ENCODE measurements at regions not wholly inside any gene's neighbourhood (a gene's known extent, or its start where the extent isn't known, plus 50 kb on each side); places are given as distances from the start of the nearest gene placed in this dataset.
"Not testable (repeated sequence)": the region's sequence is repeated elsewhere in the genome, so short reads cannot be mapped to it uniquely, and the experiment has no call there.

DNA sequence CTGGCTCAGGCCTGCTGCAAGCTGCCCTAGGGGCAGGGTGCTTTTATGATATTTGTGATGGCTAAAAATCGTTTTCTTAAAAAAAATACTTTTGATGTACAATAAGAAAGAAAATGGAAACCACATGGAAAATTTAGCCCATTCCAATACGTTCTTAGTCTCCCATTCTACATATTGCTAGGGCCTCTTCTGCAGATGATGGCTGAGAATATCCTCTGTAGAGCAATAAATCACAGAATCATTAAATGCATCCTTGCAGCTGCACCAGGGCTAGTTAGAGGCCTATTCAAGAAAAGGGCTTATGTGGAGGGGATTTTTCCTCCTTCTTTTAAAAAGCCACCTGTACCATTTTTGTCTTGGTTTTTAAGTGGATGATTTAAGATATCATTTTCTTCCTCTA lies 97.6 kb upstream of the C1GALT1C1 start:
- DNase-seq (ENCODE audit: low read depth, low spot score): no peak
- H3K4me3 ChIP-seq (ENCODE audit: low read length): no peak overlapping the region

DNA sequence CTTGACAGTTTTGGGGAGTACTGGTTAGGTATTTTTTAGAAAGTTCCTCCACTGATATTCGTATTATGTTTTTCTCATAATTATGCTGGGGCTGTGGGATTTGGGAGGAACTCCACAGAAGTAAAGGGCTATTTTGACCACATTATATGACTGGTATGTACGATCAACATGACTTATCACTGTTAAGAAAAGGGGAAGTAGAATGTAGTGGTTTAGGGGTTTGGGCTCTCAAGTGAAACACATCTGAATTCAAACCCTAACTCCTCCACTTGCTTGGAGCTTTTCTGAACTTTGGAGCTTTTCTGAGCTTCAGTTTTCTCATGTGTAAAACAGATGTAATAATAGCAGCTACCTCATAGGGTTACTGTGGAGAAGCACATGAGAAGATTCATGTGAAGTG lies 96.4 kb upstream of the C1GALT1C1 start:
- no peak for DNase-seq (ENCODE audit: low read depth, low spot score)
- no peak overlapping the region for H3K4me3 ChIP-seq (ENCODE audit: low read length)

DNA sequence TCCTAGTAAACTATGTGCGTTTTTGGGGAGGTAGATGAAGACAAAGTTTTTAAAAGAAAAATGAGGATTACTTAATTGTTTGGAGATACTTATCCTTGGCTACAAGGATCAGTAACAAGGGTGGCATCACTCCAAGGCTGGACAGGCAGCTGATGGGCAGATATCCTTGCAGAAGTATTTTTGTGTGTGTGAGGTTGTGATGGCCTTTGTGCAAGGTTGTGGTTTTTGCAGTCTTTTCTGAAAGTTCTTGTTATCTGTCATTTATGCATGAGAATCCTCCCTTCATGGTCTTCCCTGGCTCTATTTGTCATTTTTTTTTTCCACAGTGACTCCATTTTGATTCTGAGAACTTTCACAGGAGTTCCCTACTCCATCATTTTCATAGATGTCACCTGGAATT lies 96.0 kb upstream of the C1GALT1C1 start:
- no peak overlapping the region for H3K4me3 ChIP-seq (ENCODE audit: low read length)
- no peak for DNase-seq (ENCODE audit: low read depth, low spot score)

DNA sequence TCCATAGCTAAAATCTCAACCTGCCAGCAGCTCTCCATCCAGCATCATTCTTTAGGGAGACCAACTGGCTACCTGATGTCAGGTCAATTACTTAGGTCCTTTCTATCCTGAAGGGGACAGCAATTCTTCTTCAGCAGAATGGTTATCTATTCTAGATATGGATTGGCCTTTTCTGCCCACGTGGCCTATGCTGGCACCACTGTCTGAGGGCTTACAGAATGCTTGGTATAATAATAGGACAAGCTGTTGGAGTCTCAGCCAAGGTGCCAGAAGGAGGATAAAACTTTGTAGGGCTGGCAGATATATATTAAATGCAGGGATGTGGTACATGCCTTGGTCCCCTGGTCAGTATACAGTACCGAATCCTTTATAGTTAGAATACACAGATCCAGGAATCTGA lies 89.8 kb upstream of the C1GALT1C1 start:
- DNase-seq (ENCODE audit: low read depth, low spot score): no peak
- no peak overlapping the region for H3K4me3 ChIP-seq (ENCODE audit: low read length)

DNA sequence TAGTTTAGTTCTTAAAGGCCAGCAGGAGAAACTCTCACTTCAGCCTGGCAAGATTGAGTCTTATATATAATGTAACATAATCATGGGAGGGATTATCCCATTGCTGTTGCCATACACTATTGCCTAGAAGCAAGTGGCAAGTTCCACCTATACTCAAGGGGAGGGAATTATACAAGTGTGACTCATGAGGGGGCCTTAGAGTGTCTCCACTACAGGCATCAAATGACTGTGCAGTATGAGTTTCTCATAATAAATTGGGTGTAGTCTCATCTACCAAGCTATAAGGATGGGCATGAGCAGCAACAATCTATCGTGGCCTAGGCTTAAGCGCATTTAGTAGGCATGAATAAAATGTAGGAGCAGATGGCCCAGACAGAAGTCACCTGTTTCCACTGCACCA lies 89.1 kb upstream of the C1GALT1C1 start:
- DNase-seq (ENCODE audit: low read depth, low spot score): no peak
- H3K4me3 ChIP-seq (ENCODE audit: low read length): no peak overlapping the region

DNA sequence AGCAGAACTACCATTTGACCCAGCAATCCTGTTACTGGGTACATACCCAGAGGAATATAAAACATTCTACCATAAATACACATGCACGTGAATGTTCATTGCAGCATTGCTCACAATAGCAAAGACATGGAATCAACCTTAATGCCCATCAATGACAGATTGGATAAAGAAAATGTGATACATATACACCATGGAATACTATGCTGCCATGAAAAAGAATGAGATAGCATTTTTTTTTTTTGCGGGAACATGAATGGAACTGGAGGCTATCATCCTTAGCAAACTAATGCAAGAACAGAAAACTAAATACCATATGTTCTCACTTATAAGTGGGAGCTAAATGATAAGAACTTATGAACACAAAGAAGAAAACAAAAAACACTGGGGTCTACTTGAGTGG lies 72.5 kb upstream of the C1GALT1C1 start:
- H3K4me3 ChIP-seq (ENCODE audit: low read length); DNase-seq (ENCODE audit: low read depth, low spot score): not testable (repeated sequence)

DNA sequence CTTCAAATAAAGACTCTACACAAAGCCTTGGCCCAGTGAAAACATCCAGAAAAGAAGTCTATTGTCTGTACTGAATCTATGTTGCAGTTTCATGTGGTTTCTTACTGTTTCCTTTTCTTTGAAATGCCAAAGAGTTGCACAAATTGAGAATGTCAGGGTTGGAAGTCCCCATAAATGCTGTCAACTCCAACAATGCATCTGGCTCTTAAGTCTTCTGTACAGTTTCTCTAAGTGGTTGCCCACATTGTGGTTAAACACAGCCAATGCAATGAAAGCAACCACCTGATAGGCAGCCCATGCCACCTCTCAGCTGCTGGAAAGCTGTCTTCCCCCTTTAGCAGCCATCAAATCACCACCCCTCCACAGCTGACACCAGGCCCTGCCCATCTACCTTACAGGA lies 67.2 kb upstream of the C1GALT1C1 start:
- peak; percentile 88 for DNase-seq (ENCODE audit: low read depth, low spot score)
- no peak overlapping the region for H3K4me3 ChIP-seq (ENCODE audit: low read length)

DNA sequence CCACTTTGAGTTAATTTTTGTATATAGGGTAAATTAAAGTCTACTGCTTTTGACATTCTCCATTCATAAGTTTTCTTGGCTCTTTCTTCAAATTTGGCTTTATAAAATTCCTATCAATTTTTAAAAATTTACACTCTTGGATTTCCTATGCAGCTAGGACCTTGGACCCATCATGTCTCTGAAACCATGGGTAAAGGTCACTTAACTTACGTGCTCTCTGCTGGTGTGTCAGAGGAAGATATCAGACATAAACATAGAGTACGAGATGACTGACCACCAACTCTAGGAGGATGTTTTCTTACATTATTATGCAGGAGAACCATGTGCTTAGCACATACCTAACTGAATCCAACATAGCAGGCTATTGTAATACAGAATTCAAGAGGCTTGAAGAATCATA lies 62.5 kb upstream of the C1GALT1C1 start:
- H3K4me3 ChIP-seq (ENCODE audit: low read length): no peak overlapping the region
- DNase-seq (ENCODE audit: low read depth, low spot score): no peak

DNA sequence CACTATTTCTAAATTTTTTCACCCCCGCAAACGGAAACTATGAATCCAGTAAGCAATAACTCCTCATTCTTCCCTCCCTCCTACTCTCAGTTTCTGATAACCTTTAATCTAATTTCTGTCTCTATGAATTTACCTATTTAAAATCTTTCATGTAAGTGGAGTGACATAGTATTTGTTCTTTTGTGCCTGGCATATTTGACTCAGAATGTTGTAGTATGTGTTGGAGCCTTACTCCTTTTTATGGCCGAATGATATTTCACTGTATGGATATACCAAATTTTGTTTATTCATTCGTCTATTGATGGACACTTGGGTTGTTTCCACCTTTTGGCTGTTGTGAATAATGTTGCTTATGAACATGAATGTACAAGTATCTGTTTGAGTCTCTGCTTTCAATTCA lies 61.1 kb upstream of the C1GALT1C1 start:
- no peak for DNase-seq (ENCODE audit: low read depth, low spot score)
- H3K4me3 ChIP-seq (ENCODE audit: low read length): no peak overlapping the region

DNA sequence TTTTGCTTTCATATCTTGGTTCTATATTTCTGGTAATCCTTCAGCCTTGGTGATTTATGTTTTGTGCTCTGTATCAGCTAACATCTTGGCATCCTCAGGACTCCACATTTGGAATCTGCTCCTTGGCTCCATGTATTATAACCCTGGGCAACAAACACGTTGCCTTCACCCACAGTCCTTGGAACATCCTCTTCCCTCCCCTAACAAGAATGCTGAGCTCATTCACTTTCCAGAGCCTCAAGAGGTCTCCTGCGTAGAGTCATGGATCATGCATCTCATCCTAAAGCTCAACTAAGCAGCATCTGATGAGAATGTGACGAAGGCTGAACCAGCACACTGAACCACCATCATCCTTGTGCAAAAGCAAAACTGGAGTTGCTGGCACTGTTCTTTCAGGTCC lies 60.5 kb upstream of the C1GALT1C1 start:
- no peak for DNase-seq (ENCODE audit: low read depth, low spot score)
- no peak overlapping the region for H3K4me3 ChIP-seq (ENCODE audit: low read length)

DNA sequence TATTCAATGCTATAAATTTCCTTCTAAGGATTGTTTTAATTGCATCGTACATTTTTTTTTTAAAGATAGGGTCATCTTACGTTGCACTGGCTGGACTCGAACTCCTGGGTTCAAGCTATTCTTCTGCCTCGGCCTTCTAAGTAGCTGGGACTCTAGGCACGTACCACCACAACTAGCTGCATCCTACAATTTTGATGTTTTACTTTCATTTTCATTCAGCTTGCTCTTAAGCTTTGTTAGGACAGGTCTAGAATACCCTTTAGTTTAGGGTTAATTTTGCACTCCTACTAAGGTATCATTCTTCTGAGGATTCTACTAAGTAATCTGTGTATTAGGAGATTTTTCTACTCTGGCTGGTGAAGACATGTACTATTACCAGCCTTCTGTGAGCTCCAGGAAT lies 50.2 kb upstream of the C1GALT1C1 start:
- DNase-seq (ENCODE audit: low read depth, low spot score): no peak
- no peak overlapping the region for H3K4me3 ChIP-seq (ENCODE audit: low read length)

Data from Jurkat, Clone E6-1 (cell line).